ENCODE measurements at regions not wholly inside any gene's neighbourhood (a gene's known extent, or its start where the extent isn't known, plus 50 kb on each side); places are given as distances from the start of the nearest gene placed in this dataset.

GRCh38 chr13:105311094-105311493 is 1224.4 kb downstream of the EFNB2 start:
- Histone ChIP-seq H2AFZ (no peak overlapping the region), H3K4me2 (no peak overlapping the region), H3K9me2 (ENCODE audit: insufficient read depth) (no peaks in the 10 kb centered on the region; the same call in 1 of the 2 replicates), H3K36me3 (ENCODE audit: insufficient read depth) (no peaks in the 10 kb centered on the region), H3K4me1 (ENCODE audit: insufficient read depth) (no peaks in the 10 kb centered on the region), H4K20me1 (replicated peaks; ENCODE audit: insufficient read depth) (no peaks in the 10 kb centered on the region), H3K4me3 (no peak overlapping the region), H3K27ac (ENCODE audit: low read depth) (no peak overlapping the region), H3K27me3 (ENCODE audit: insufficient read depth) (no peaks in the 10 kb centered on the region), H3K79me2 (replicated peaks; ENCODE audit: insufficient read depth) (no peaks in the 10 kb centered on the region), H3F3A (replicated peaks; ENCODE audit: low read depth) (no peaks in the 10 kb centered on the region)
- H3K4me3 Mint-ChIP-seq, result no peak overlapping the region
- no peak overlapping the region for H3K27ac Mint-ChIP-seq
- H3K9me3 Mint-ChIP-seq, result no peaks in the 10 kb centered on the region
- H3K27me3 Mint-ChIP-seq (ENCODE audit: insufficient read depth, low read depth, poor library complexity), result no peaks in the 10 kb centered on the region
- DNase-seq (ENCODE audit: low spot score), result no peak
- H3K36me3 Mint-ChIP-seq (ENCODE audit: low read depth), result peaks cover 2% of the 10 kb centered on the region; the same call in 1 of the 3 replicates
- no peak for ATAC-seq
- H3K4me1 Mint-ChIP-seq, result no peaks in the 10 kb centered on the region
- TF ChIP-seq STAT1 (IDR thresholded peaks at IDR 0.05; ENCODE audit: unreplicated experiment) (no peak), REST (IDR thresholded peaks at IDR 0.05; ENCODE audit: unreplicated experiment) (no peak), JUNB (IDR thresholded peaks at IDR 0.05; ENCODE audit: unreplicated experiment) (no peak), CTCF (conservative IDR thresholded peaks at IDR 0.05; ENCODE audit: low read depth in 2 of 2) (no peak), POLR2AphosphoS5 (IDR thresholded peaks at IDR 0.05; ENCODE audit: low read depth) (no peak), ZNF331 (CRISPR knock-in tag; IDR thresholded peaks at IDR 0.05; ENCODE audit: low read depth) (no peak), ETS1 (IDR thresholded peaks at IDR 0.05) (no peak), EZH2 (IDR thresholded peaks at IDR 0.05; ENCODE audit: low read depth, unreplicated experiment) (no peak), ZNF462 (CRISPR knock-in tag; IDR thresholded peaks at IDR 0.05) (no peak), NANOG (IDR thresholded peaks at IDR 0.05; ENCODE audit: borderline replicate concordance) (no peak), ZNF114 (CRISPR knock-in tag; IDR thresholded peaks at IDR 0.05) (no peak), CREB1 (CRISPR knock-in tag; IDR thresholded peaks at IDR 0.05; ENCODE audit: low read depth) (no peak), EZH2phosphoT487 (IDR thresholded peaks at IDR 0.05; ENCODE audit: unreplicated experiment) (no peak)

All from GM23338 (cell line).